T-helper 1 cell (primary cell): ENCODE measurements at regions not wholly inside any gene's neighbourhood (a gene's known extent, or its start where the extent isn't known, plus 50 kb on each side); places are given as distances from the start of the nearest gene placed in this dataset.

Source experiments
- DNase-seq, 5 donors: peaks; one replicate each; pipeline ENCODE4 v3.0.0-alpha.2; 2012 to 2020

DNA sequence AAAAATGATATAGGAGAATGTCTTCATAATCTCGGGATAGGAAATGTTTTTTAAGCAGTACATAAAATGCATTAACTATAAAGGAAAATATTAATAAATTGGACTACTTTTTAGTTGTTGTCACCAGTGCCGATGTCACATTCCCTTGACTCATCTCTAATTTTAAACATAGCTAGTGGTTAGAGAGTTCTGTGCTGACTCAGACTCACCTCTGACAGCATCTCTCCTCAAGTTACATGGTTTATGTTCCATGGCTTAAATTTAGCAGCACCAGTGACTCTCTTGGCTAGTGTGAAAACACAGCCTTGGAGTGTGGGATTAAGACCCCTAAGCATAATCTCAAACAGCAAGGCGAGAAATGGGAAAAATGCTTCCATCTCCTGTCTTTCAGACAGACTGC, 311.8 kb upstream of the MMS22L start:
- DNase-seq: no peak

- no peak for DNase-seq
Observed at GRCh38 chr6:97621111-97621510, 338.1 kb upstream of the MMS22L start.

DNA sequence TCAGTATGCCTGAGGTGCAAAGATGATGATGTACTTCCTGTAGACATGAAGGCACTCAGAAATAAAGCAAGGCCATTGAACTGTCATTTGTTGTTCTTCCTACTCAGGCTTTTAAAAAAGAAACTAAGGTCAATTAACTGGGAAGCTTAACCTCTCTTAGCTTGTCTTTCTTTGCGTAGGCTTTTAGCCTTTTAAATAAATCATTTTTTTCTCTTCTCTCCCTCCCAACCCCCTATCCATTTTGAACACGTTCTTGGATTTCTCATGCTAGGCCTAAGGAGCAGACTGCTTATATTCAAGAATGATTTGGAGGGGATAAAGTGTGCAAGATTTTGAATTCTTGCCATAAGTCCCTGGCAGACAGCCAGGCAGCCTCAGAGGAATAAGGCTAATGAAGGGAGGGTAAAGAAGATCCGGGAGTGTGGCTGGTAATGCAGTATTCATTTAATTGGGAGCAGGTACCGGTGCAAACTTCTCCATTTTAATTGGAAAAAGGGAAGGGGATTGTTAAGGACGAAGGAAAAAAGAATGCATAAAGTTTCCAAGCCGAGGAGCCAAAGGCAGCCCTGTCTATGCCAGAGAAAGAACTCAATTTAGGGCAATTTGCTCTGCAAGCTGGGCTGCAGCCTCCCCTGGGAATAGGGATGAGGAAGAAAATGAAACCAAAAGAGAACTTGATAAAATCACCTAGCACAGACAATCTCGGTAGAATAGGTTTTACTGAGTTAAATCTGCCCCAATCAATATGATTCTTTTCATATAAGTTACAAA, 343.8 kb upstream of the MMS22L start:
- DNase-seq: no peak

DNA sequence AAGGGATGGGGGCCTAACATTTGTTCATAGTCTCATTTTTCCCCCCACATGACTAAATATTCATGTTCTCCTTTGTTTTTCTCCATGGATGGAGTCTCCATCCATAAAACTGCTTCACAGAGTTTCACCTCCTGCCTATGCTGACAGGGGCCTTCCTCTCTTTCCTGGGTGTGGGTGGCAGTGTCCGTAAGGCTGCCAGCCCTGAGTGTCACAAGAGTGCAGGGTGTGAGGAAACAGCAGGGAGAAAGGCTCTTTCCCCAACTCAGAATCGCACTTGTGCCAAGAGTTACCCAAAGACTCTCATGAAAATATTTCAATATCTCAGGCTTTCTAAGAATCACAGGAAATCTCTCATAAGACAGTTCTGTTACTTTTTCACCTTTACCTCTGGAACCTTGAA, 346.2 kb upstream of the MMS22L start:
- no peak for DNase-seq

GRCh38 chr6:97630604-97631003, 347.6 kb upstream of the MMS22L start:
- DNase-seq: no peak

DNA sequence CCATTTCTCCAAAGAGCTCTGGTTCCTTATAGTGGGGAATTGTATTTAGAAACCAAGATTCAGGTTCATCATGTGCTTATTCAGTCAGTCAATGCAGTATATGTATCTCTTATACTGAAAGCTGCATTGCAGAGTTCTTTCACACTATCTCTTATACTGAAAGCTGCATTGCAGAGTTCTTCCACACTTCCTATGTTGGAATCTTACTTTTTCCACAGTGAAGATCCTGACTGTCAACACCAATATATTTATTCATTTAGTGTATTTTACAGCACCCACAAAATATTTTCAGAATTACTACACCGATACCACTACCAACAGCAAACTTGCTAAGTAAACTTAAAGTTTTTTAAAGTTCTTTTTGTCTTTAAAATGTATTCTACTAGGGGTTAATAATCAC, 349.3 kb upstream of the MMS22L start:
- no peak for DNase-seq

GRCh38 chr6:97639702-97640101, 356.7 kb upstream of the MMS22L start:
- DNase-seq: no peak

- DNase-seq: no peak
Observed at GRCh38 chr6:97644353-97644752, 361.3 kb upstream of the MMS22L start.

- DNase-seq: no peak
Observed at GRCh38 chr6:97645757-97646156, 362.7 kb upstream of the MMS22L start.

DNA sequence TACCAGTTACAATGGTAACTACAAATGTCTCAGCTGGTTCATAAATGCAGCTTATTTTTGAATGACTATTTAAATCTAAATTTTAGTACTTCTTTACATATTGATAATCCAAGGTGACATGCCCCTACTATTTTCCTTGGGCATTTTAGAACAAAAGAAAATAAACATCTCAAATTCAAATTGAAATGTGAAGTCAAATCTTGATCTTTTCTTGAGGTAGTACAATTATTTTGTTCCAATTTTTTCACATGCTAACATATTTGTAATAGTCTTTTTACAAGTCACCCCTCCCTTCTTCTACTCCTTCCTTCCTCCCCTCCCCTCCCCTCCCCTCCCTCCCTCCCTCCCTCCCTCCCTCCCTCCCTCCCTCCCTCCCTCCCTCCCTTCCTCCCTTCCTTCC, 370.1 kb upstream of the MMS22L start:
- no peak for DNase-seq

DNA sequence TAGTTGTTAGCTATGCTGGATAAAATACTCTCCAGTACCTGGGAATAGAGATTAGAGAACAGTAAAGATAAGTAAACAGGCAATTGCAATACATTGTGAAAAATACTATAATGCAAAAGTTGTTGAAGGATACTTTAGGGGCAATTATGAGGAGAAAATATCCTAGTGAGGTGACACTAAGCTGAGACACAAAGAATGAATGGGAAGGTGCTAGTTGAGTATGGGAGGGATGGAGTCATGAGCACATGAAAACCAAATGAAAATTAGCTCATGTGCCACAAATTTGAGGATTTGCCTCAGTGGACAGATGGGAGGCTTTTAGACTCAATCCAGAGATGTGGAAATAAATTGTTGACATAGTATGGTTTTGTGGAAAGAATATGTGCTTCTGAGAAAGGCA, 370.5 kb upstream of the MMS22L start:
- DNase-seq: no peak

DNA sequence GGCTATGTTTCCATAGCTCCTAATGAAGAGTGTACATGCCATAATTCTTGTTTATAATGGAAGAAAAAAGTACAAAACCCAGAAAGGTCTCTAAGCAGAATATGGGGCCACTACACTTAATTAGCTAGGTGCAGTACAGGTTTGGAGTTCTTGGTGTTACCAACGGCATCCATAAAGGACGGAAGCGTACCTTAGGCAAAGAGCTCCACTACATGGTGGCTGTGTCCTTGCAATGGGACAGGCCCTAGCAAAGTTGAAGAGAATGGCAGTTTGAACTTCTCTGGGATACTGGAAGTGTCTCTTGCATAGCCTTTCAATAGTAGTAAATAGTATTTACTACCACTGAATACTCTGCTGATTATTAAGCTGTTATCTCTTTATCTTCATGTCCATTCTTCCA, 371.7 kb upstream of the MMS22L start:
- DNase-seq: no peak

DNA sequence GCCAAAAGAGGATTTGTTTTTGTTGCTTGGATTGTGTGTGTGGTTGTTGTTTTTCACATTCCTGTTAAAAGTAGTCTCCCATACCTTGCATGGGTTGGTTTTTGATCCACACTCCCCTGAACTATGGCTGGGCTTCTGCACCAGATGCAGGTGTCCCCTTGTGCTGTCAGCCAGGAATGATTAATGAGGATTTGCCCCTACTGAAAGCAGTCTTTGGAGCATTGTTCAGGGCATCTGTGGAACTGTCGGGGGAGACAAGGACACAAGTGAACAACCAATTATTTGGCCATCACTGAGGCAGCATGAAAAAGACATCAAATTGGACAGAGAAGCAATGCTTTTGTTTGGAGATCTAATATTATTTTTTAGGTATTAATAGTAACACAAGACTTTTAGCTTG, 373.2 kb upstream of the MMS22L start:
- DNase-seq: no peak

GRCh38 chr6:97656706-97657350, 373.8 kb upstream of the MMS22L start:
- no peak for DNase-seq

DNA sequence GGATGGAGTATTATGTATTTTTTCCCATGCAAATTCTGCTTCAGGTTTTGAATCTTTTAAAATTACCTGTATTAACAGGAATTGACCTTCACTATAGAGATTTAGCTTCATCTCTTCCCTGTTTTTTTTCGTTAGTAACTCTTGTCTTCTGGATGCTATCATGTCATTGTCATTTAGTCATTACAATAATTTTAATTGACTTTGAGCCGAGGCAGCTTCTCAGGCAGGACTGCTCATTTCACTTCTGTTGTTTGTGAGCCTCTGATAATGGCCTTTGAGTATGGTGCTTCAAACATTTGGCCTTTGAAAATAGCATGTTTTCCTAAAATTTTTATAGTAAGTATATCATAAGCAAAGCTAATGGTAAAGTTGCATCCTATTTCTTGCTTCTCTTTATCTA, 375.1 kb upstream of the MMS22L start:
- DNase-seq: no peak

- no peak for DNase-seq
Observed at GRCh38 chr6:97663252-97663651, 380.2 kb upstream of the MMS22L start.

DNA sequence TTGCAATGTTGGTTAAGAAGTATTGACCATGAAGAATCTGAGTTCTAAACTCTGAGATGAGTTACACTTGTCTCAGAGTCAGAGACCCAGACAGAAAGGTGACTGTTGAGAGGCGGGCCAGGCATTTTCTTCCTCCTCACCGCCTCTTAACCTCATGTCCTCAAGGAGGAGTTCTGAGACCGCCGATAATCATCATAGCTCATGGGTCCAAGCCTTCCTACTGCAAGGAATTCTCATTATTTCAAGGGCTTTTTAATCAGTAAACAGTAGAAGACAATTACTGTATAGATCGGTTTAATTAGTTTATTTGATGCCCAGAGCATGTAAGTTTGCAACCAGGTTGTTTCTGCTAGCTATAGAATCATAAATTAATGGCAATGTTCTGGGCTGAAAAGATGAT, 382.4 kb upstream of the MMS22L start:
- no peak for DNase-seq

DNA sequence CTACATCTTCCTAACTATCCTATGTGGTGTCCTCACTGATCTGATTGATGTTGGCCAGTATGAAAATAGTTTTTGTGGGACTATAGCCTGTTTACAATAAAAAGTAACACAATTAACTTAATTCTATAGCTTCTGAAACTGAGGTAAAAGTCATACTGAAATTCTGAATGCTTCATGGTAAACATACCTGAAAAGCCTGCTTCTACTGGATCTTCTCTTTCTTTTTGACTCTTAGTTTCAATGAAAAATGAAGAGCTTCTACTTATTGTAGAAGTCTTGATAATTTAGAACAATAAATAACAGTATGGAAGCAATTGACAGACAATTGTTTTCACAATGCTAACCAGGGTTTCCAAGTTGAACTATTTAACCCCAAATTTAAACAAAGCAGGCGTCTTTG, 383.9 kb upstream of the MMS22L start:
- no peak for DNase-seq

- no peak for DNase-seq
Observed at GRCh38 chr6:97668716-97669115, 385.7 kb upstream of the MMS22L start.

DNA sequence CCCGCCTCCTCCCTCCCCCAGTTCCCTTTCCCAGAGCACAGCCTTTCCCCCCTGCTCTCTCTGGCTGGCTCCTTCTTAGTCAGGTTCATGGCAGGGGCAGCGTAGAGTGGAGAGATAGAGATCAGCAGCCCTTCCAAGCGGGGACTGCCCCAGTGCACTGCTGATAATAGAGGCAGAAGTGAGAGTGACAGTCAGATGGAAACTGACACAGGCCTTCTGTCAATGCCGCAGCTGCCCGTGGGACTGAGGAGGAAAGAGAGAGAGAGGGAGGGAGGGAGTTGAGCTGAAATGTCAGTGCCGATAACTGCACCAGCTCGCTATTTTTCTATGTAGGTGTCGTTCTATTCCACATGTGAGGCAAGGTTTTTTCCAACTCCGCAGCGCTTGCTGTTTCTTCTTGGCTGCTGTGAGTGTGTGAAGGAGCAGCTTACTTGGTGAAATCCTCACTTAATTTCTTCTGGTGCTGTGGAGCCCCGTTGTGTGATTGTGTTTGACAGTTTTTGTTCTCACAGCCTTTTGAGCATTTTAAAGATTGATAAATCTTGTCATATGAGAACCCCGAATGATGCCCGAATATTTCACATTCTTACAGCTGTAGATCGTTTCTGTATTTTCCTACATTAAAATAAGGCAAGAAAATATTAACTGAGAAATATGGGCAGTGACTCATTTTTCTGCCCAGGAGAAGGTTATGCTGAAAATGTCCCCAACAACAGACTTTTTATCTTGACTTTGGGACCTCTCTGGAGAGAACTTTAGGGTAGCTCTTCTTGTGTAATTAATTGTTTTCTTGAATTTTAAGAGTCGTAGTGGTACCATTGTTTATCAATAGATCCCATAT, 386.4 kb upstream of the MMS22L start:
- DNase-seq: peak in 1 of 5 donors; percentile 18

DNA sequence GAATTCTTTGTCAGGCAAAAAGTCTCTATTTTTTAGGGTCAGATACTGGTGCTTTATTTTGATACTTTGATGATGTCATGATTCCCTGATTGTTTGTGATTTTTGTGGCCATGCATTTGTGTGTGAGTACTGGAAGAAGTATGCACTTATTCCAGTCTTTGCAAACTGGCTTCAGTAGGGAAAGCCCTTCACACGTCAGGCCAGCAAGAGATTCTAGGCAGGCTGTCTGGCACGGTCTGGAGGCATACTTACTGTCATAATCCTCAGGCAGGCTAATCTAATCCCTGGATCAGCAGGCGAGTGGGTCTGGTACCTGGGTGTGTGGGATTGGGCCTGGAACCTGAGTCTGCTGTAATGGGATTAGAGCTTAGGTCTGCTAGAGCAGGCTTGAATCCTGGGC, 391.8 kb upstream of the MMS22L start:
- no peak for DNase-seq

DNA sequence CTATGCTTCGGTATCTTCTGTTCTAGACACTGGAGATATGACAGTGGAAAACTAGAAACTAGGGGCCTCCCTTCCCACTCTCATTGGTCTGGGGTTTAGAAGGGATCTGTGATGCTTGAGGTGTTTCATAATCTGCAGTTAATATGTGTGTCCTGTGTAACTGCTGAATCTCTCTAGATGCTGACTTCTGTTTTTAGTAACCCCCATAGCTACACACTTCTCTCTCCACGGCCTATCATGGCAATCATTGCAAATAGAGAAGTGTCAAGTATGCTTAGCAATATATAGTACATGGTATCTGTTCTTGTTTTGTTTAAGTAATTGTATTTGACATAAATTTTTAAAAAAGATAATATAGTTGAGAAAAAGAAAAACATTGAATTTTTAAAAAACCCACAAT, 394.6 kb upstream of the MMS22L start:
- no peak for DNase-seq

DNA sequence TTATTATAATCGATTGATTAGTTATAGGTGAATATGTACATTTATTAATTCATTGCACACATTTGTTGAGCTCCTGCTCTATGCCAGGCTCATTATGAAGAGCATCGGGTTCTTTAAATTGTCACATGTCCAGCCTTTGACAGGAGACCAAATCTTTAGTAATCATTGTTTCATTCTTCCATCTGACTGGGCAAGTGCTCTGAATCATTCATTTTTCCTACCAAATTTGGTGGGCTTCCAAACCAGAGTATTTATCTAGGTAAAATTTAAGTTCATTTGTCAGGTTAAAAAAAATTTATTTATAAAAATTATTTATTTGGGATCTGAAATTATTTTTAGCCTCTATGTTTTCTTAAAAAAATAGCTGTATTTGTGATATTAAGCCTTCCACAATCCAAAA, 404.9 kb upstream of the MMS22L start:
- DNase-seq: no peak
